ENCODE measurements at regions not wholly inside any gene's neighbourhood (a gene's known extent, or its start where the extent isn't known, plus 50 kb on each side); places are given as distances from the start of the nearest gene placed in this dataset.
"Not testable (repeated sequence)": the region's sequence is repeated elsewhere in the genome, so short reads cannot be mapped to it uniquely, and the experiment has no call there.

DNA sequence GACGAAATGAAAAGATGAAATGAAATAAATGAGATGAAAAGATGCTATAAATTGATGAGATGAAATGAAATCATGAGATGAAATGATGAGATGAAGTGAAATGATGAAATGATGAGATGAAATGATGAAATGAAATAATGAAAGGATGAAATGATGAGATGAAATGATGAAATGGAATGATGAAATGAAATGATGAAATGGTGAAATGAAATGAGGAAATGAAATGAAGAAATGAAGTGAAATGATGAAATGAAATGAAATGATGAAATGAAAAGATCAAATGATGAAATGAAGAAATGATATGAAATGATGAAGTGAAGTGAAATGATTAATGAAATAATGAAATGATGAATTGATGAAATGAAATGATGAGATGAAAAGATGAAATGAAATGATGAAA is 138.5 kb upstream of the ERV3-1 start:
- not testable (repeated sequence) for DNase-seq

DNA sequence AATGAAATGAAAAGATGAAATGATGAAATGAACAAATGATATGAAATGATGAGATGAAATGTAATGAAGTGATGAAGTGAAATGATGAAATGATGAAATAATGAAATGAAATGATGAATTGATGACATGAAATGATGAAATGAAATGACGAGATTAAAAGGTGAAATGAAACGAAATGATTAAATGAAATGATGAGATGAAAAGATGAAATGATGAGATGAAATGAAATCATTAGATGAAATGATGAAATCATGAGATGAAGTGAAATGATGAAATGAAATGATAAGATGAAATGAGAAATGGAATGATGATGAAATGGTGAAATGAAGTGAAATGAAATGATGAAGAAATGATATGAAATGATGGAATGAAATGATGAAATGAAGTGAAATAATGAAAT is 138.1 kb upstream of the ERV3-1 start:
- not testable (repeated sequence) for DNase-seq

DNA sequence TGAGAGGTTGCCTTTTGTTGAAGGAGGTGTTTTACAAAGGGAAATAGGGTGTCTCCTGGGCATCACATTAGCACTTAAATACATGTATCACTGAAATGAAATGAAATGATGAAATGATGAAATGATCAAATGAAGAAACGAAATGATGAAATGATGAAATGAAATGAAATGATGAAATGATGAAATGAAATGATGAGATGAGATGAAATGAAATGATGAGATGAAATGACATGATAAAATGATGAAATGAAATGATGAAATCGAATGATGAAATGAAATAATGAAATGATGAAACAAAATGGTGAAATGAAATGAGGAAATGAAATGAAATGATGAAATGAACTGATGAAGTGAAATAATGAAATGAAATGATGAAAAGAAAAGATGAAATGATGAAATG is 137.6 kb upstream of the ERV3-1 start:
- DNase-seq, result not testable (repeated sequence)

DNA sequence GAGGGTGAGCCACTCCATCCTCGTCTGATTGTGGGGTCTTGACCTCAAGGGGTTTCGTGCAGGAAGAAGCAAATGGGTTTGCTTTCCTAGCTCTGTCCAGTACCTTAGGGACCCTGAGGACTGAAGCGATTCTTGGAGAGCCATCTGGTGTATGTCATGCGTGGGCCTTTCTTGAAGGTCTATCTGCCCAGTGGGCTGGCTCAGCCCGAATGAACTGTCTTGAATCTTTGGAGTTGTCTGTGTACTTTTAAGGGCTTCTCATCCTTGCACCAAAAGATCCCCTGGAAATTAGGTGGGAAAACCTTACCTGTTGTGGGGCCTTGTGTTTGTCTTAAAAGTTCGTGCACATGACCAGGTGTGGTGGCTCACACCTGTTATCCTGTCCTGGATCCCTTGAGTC is 135.4 kb upstream of the ERV3-1 start:
- not testable (repeated sequence) for DNase-seq

DNA sequence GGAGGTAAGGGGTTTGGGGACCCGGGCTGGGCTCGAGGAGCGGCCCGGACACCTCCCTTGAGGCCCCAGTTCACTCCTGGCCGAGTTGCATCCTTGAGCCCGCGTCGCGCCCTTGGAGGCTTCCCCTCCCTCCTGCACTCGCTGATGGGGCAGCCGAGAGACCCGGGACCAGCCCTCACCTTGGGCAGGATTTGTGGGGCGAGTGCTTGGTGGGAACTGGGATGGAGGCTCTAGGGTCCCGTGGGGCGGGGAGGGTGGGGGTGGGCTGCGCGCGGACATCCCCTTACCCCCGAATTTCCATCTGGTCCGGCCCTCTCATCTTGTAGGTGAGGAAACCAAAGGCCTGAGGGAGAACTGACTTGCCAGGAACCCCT is 134.9 kb upstream of the ERV3-1 start:
- not testable (repeated sequence) for DNase-seq

GRCh38 chr7:65140543-65141404 is 134.3 kb upstream of the ERV3-1 start:
- DNase-seq, result not testable (repeated sequence)

DNA sequence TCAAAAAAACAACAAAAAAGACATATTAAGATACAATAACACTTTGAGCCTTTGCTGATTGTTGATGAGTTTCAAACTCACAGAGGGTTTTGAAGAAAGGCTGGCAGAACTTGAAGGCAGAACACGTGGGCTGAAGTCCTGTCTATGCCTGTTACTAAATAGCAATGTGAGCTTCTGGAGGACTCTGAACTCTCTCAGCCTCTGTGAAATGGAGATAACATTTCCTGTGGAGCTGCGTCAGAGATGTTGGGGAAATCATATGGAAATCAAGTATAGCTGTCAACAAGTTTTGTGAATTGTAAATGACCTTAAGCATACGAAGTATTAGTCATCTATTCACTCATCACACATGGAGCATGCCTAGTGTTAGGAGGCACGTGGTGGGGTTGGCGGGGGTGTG is 130.4 kb upstream of the ERV3-1 start:
- not testable (repeated sequence) for DNase-seq

DNA sequence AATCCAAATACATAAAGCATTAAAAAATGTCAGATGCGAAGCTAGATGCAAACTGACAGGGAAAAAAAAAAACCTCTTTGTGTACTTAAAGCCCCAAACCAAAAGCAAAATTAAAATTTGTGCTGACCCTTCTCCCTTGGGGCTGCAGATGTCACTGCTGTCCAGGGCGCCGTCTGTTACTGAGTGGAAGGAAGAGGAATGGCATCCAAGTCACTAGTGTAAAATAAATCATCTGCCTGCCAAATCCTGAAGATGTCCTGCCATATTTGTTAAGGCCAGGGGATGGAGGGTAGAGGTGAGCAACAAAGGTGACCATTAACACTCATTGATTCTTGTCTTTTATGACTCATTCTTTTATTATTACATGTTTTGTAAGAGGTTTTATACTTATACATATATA is 126.6 kb upstream of the ERV3-1 start:
- DNase-seq, result not testable (repeated sequence)

- not testable (repeated sequence) for DNase-seq
Measured at GRCh38 chr7:65132256-65132655, 125.8 kb upstream of the ERV3-1 start.

GRCh38 chr7:65127364-65127763 is 120.9 kb upstream of the ERV3-1 start:
- DNase-seq, result not testable (repeated sequence)

DNA sequence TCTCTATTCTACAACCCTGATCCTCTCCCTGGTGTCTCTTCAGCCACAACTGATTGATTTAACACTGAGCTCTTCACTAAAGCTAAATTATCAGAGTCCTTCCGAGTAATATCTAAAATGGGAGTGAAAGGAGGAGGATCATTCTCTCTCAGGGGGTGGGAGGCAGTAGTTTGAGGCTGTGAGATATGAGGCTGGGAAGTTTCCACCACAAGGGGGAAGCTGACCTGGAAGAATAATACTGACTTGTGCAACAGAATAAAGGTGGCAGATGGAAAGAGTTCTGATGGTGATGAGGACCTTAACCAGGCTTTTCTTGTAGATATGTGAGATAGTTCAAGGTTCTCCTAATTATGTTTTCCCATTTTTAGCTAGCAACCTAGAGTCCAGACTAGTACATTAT is 118.1 kb upstream of the ERV3-1 start:
- not testable (repeated sequence) for DNase-seq

- DNase-seq, result not testable (repeated sequence)
Measured at GRCh38 chr7:65105650-65106203, 99.2 kb upstream of the ERV3-1 start.

DNA sequence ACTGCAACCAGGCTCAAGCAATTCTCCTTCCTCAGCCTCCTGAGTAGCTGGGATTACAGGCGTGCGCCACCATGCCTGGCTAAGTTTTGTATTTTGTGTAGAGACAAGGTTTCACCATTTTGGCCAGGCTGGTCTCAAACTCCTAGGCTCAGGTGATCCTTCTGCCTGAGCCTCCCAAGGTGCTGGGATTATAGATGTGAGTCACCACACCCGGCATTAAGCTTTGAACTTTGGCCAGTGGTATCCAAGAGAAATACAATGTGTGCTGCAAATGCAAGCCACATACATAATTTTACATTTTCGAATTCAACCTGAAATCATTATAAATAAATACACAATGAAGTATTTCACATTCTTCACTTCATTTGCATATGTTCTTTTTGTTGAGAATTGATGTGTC is 94.0 kb upstream of the ERV3-1 start:
- not testable (repeated sequence) for DNase-seq

DNA sequence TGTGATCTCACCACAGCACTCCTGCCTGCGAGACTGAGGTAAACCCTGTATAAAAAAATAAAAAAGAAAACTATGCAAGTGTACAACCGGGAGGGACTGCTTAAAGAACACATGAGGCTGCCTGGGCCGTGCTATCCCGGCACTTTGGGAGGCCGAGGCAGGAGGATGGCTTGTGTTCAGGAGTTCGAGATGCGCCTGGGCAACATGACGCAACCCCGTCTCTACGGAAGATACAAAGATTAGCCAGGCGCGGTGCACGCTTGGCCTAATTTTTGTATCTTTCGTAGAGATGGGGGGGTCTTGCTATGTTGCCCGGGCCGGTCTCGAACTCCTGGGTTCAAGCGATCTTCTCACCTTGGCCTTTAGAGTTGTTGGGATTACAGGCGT is 75.2 kb upstream of the ERV3-1 start:
- DNase-seq, result not testable (repeated sequence)

- DNase-seq, result peak; percentile 85
Measured at GRCh38 chr7:65080799-65081668, 74.5 kb upstream of the ERV3-1 start.

GRCh38 chr7:65074959-65075358 is 68.5 kb upstream of the ERV3-1 start:
- DNase-seq, result not testable (repeated sequence)

DNA sequence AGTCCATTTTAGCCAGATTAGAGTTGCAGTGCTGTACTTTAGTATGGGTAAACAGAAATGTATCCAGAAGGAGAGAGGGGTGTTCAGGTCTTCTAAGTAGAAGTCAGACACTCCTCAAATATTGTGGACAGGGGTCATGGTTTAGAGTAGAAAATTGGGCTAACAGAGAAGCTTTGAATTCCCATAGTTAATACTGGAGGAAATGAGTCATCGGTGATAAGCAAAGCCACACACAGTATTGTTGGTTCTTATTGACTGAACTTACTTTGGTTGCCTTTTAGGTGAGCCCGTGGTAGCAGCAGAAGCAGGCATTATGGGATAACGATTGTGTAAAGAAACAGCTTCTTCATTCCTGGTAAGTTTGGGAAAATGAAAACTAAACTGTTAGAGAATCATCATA is 66.7 kb upstream of the ERV3-1 start:
- DNase-seq, result not testable (repeated sequence)

DNA sequence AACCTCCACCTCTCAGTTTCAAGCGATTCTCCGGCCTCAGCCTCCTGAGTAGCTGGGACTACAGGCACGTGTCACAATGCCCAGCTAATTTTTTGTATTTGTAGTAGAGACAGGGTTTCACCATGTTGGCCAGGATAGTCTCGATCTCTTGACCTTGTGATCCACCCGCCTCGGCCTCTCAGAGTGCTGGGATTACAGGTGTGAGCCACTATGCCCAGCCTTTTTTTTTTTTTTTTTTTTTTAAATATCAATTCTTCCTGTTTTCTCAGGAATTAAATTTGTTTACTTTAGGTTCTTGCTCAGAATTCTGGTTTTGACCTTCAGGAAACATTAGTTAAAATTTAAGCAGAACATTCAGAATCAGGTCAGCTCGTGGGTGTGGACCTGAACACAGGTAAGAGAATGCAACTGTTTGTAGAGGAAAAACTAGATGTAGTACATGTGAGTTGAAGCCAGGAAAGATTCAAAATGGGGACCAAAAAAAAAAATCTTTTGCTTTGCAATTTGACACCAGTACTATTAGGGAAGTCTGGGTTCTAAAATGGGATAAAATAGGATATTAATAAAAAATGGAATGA is 65.5 kb upstream of the ERV3-1 start:
- DNase-seq, result not testable (repeated sequence)

DNA sequence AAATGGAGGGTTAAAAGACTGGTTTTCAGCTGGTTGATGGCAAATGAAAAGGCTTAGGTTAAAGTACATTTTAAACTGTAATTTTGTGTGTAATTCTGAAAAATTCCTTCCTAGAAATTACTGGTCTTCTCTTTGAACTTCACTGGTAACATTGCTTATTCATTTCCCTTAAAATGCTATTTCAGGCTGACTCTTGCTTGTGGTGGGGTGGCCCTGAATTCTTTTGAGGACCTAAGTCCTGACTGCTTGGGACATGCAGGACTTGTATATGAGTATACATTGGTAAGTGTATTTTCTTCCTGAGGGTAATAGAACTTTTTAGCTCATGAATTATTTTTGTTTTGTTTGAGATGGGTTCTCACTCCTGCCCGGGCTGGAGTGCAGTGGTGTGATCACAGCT is 63.0 kb upstream of the ERV3-1 start:
- not testable (repeated sequence) for DNase-seq

DNA sequence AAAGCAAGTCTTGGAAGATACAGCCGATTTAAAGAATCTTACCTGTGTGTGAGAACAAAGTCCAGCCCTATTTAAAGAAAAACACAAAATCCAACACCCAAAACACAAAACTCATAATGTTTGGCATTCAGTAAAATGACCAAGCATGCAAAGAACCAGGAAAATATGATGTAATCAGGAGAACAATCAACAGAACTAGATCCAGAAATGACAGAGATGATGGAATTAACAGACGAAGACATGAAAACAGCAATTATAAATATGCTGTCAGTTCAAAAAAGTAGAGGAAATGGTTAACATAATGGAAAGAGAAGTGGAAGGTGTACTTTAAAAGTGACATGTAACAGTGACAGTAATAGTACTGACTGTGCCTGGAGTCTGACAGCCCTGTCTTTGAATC is 56.1 kb upstream of the ERV3-1 start:
- not testable (repeated sequence) for DNase-seq

- not testable (repeated sequence) for DNase-seq
Measured at GRCh38 chr7:65059247-65059646, 52.8 kb upstream of the ERV3-1 start.
